Loucy (cell line): ENCODE measurements at regions not wholly inside any gene's neighbourhood (a gene's known extent, or its start where the extent isn't known, plus 50 kb on each side); places are given as distances from the start of the nearest gene placed in this dataset.

ENCODE experiments used
- EZH2phosphoT487 ChIP-seq: fragments of 200-600 bp; IDR thresholded peaks from 2 replicates; pipeline ENCODE4 v1.6.1; 2018; ENCODE audit warnings: antibody characterized with exemption, mild to moderate bottlenecking, moderate library complexity, borderline replicate concordance
- TF ChIP-seq, protein P1 (sequence below): fragments of 200-600 bp; sonication (generic); conservative IDR thresholded peaks from 2 replicates; pipeline ENCODE4 v1.5.1; 2014; ENCODE audit warnings: mild to moderate bottlenecking, antibody characterized with exemption, low read length

DNA sequence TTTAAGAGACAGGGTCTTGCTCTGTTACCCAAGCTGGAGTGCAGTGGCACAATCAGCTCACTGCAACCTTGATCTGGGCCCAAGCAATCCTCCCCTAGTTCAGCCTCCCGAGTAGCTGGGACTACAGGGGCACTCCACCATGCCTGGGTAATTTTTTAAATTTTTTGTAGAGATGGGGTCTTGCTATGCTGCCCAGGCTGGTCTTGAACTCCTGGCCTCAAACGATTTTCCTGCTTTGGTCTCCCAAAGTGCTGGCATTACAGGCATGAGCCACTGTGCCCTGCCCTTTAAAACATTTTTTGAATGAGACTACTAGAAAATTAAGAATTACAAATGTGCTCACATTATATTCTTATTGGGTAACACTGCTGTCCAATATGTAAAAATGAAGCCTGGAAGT is 161.7 kb upstream of the FAM20A start:
- TF ChIP-seq, protein P1, sequence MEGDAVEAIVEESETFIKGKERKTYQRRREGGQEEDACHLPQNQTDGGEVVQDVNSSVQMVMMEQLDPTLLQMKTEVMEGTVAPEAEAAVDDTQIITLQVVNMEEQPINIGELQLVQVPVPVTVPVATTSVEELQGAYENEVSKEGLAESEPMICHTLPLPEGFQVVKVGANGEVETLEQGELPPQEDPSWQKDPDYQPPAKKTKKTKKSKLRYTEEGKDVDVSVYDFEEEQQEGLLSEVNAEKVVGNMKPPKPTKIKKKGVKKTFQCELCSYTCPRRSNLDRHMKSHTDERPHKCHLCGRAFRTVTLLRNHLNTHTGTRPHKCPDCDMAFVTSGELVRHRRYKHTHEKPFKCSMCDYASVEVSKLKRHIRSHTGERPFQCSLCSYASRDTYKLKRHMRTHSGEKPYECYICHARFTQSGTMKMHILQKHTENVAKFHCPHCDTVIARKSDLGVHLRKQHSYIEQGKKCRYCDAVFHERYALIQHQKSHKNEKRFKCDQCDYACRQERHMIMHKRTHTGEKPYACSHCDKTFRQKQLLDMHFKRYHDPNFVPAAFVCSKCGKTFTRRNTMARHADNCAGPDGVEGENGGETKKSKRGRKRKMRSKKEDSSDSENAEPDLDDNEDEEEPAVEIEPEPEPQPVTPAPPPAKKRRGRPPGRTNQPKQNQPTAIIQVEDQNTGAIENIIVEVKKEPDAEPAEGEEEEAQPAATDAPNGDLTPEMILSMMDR = no peak
- TF ChIP-seq EZH2phosphoT487 = no peak
